GM12864 (cell line): ENCODE measurements at regions not wholly inside any gene's neighbourhood (a gene's known extent, or its start where the extent isn't known, plus 50 kb on each side); places are given as distances from the start of the nearest gene placed in this dataset.

ENCODE experiments used
- DNase-seq: peaks from one replicate; pipeline ENCODE4 v3.0.0-alpha.2; 2011; ENCODE audit warnings: low read depth
- H3K4me3 ChIP-seq: 2 replicates; pipeline ENCODE4 v1.5.1; 2011; ENCODE audit warnings: mild to moderate bottlenecking, low read depth, low read length, control low read depth
- TF ChIP-seq, protein P1 (sequence below): IDR thresholded peaks from 2 replicates; pipeline ENCODE4 v1.5.1; 2011; ENCODE audit warnings: low read depth, mild to moderate bottlenecking, moderate library complexity, low read length, control low read depth, inconsistent platforms; ENCODE audit errors: missing control alignments

- TF ChIP-seq, protein P1, sequence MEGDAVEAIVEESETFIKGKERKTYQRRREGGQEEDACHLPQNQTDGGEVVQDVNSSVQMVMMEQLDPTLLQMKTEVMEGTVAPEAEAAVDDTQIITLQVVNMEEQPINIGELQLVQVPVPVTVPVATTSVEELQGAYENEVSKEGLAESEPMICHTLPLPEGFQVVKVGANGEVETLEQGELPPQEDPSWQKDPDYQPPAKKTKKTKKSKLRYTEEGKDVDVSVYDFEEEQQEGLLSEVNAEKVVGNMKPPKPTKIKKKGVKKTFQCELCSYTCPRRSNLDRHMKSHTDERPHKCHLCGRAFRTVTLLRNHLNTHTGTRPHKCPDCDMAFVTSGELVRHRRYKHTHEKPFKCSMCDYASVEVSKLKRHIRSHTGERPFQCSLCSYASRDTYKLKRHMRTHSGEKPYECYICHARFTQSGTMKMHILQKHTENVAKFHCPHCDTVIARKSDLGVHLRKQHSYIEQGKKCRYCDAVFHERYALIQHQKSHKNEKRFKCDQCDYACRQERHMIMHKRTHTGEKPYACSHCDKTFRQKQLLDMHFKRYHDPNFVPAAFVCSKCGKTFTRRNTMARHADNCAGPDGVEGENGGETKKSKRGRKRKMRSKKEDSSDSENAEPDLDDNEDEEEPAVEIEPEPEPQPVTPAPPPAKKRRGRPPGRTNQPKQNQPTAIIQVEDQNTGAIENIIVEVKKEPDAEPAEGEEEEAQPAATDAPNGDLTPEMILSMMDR: no peak
- DNase-seq: no peak
- H3K4me3 ChIP-seq: no peak overlapping the region
Observed at GRCh38 chr20:50343490-50344179, 153.0 kb downstream of the CEBPB start.

- TF ChIP-seq, protein P1: peak; percentile 48
- no peak for DNase-seq
- no peak overlapping the region for H3K4me3 ChIP-seq
Observed at GRCh38 chr20:50344232-50345071, 153.8 kb downstream of the CEBPB start.

DNA sequence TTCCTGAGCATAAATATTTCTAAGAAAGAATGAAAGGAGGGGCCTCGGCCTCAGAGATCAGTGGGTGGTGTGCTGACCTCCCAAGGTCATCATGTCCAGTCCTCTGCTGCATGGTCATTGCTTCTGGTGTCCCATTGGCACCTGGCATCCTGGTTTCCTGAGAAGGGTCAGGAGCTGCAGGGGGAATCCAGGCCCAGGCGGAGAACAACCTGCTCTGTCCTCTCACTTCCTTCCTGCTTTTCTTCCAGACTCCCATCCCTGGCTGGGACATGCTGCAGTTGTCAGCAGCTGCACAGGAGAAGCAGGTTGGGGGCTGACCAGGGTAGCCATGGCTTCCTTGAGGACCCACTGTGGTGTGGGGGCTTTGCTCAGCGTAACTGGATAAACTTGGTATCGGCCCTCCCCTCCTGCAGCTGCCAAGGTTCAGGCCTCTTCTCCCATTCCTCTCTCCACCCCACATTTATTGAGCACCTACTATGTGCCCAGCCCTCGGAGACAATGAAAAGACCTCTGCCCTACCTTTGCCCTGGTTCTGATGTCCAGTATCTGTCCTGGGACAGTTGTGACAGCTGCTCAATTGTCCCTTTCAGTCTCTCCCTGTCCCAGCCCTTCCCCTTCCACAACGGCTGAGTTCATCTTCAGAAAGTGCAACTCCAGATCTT lies 155.2 kb downstream of the CEBPB start:
- no peak overlapping the region for H3K4me3 ChIP-seq
- TF ChIP-seq, protein P1: no peak
- no peak for DNase-seq

DNA sequence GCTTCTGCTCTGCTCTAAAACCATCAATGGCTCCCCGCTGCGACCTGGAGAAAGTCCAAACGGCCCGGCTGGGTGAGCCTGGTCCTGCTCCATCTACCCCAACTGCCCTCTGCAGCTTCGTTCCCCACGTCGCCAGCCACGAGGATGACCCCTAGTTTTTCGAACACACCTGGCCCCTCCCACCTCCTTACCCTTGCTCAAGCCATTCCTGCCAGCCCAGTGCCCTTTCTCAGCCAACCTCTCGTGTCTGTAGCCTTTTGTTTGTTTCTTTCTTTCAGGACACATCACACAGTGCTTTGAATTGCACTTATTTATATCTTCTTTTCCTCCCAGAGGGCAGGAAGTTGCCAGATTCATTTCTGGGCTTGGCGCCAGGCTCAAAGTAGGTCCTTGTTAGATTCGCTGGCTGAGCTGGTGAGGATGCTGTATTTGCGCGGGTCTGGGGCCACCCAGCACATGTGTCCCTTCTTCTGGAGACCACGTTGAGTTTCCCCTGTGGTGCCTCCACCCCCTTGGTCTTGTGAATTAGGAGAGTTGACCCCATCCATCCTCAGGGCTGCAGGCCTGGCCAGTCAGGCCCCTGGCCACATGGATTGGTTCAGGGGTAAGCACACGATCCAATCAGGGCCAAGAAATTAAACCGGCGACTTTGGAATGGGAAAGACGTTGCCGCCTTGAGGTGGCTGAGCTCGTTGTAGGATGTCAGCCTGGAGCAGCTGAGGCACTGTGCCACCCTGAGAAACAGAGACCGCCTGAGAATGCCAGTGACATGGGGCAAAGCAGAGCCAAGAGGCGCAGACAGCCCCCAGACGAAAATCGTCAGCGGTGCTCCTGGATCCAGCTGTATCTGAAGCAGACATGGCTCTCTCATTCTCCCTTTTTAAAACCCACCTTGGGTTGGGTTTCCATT lies 156.0 kb downstream of the CEBPB start:
- TF ChIP-seq, protein P1: no peak
- H3K4me3 ChIP-seq: no peak overlapping the region
- no peak for DNase-seq

DNA sequence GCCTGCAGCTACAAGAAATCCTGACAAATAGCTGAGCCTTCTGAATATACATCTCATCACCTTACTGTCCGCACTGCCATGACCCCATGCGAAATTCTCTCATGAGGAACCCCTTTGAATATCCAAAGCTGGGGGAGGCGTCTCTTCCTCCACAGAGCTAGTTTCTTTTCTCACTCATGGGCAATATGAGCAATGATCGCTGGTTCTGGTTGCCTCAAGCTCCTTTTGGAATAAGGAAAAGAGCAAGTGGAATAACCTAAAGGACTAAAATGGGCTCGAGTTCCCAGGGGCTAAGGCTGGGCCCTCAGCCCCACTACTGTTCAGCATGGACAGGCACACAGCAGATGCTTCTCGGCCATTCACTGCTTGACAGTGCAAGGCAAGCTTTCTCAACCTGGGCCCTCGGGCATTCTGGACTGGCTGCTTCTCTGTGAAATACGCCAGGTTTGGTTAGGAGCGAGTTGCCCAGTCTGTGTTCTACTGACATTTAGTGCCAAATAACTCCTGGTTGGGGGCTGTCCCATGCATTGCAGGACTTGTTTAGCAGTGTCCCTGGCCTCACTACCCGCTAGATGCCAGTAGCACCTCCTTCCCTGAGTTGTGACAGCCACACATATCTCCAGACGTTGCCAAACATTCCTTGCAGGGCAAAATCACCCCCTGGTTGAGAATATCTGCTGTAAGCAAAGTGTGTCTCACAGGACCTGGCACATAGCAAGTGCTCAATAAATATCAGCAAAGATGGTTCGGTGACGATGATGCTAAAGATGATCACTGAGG lies 156.8 kb downstream of the CEBPB start:
- H3K4me3 ChIP-seq: no peak overlapping the region
- TF ChIP-seq, protein P1: no peak
- no peak for DNase-seq

GRCh38 chr20:50348096-50348495 lies 157.5 kb downstream of the CEBPB start:
- H3K4me3 ChIP-seq: no peak overlapping the region
- DNase-seq: no peak
- TF ChIP-seq, protein P1: no peak
